Mesendoderm (in vitro differentiated cells): ENCODE measurements at regions not wholly inside any gene's neighbourhood (a gene's known extent, or its start where the extent isn't known, plus 50 kb on each side); places are given as distances from the start of the nearest gene placed in this dataset.

Experiments used
- DNase-seq: peaks from one replicate; pipeline ENCODE4 v3.0.0; 2013
- H2AK5ac ChIP-seq: 2 replicates; pipeline ENCODE4 v1.6.1; 2013; ENCODE audit warnings: low read length, inconsistent platforms
- H2BK120ac ChIP-seq: 2 replicates; pipeline ENCODE4 v1.6.1; 2013; ENCODE audit warnings: low read depth, mild to moderate bottlenecking, low read length, moderate library complexity, mixed read lengths
- H2BK15ac ChIP-seq: replicated peaks from 2 replicates; pipeline ENCODE4 v1.6.1; 2013; ENCODE audit warnings: low read depth, mild to moderate bottlenecking, moderate library complexity
- H2BK5ac ChIP-seq: 2 replicates; pipeline ENCODE4 v1.6.1; 2013; ENCODE audit warnings: low read length, inconsistent platforms
- H3K18ac ChIP-seq: 2 replicates; pipeline ENCODE4 v1.6.1; 2013; ENCODE audit warnings: mild to moderate bottlenecking, low read length, mixed read lengths
- H3K23ac ChIP-seq: one replicate; pipeline ENCODE4 v1.6.1; 2013; ENCODE audit warnings: low read length
- H3K27ac ChIP-seq: 2 replicates; pipeline ENCODE4 v1.5.1; 2013; ENCODE audit warnings: low read depth, mild to moderate bottlenecking, inconsistent platforms, low read length, moderate library complexity
- H3K27me3 ChIP-seq: 2 replicates; pipeline ENCODE4 v1.6.1; 2013; ENCODE audit warnings: low read length, control low read depth, mild to moderate bottlenecking, inconsistent platforms; ENCODE audit not compliant: insufficient read depth, poor library complexity
- H3K36me3 ChIP-seq: 2 replicates; pipeline ENCODE4 v1.6.1; 2013; ENCODE audit warnings: low read length, inconsistent platforms; ENCODE audit not compliant: control insufficient read depth, insufficient read depth
- H3K4ac ChIP-seq: one replicate; pipeline ENCODE4 v1.6.1; 2013; ENCODE audit warnings: low read depth, mild to moderate bottlenecking, low read length, moderate library complexity
- H3K4me1 ChIP-seq: 2 replicates; pipeline ENCODE4 v1.6.1; 2013; ENCODE audit warnings: low read depth, low read length, inconsistent platforms; ENCODE audit not compliant: control insufficient read depth
- H3K4me2 ChIP-seq: 2 replicates; pipeline ENCODE4 v1.6.1; 2013; ENCODE audit warnings: low read length
- H3K4me3 ChIP-seq: 2 replicates; pipeline ENCODE4 v1.5.1; 2013; ENCODE audit warnings: mild to moderate bottlenecking, low read length
- H3K56ac ChIP-seq: one replicate; pipeline ENCODE4 v1.6.1; 2013; ENCODE audit warnings: low read length
- H3K79me1 ChIP-seq: 2 replicates; pipeline ENCODE4 v1.6.1; 2013; ENCODE audit warnings: low read length, inconsistent platforms
- H3K79me2 ChIP-seq: 2 replicates; pipeline ENCODE4 v1.6.1; 2013; ENCODE audit warnings: mild to moderate bottlenecking, low read length; ENCODE audit not compliant: control insufficient read depth, insufficient read depth
- H3K9ac ChIP-seq: 2 replicates; pipeline ENCODE4 v1.6.1; 2013; ENCODE audit warnings: low read length, inconsistent platforms
- H4K5ac ChIP-seq: one replicate; pipeline ENCODE4 v1.6.1; 2013; ENCODE audit warnings: low read length
- H4K8ac ChIP-seq: one replicate; pipeline ENCODE4 v1.6.1; 2013; ENCODE audit warnings: low read depth, mild to moderate bottlenecking, control low read depth, low read length, moderate library complexity
- WGBS: extraction: QIAGEN DNeasy Blood & Tissue Kit; methylation state at CpG from one replicate; pipeline ENCODE4 v1.1.7; 2013; ENCODE audit warnings: low lambda C conversion rate, missing lambda C conversion rate; ENCODE audit not compliant: insufficient coverage; ENCODE audit errors: extremely low coverage; 5-methylcytosine and 5-hydroxymethylcytosine counted together

- H4K8ac ChIP-seq = no peak overlapping the region
- H3K56ac ChIP-seq = no peak overlapping the region
- H3K4ac ChIP-seq = no peak overlapping the region
- no peaks in the 10 kb centered on the region for H3K4me1 ChIP-seq
- no peak overlapping the region for H3K4me3 ChIP-seq
- H3K4me2 ChIP-seq = no peak overlapping the region
- no CpG with 5 or more reads among the region's 3 CpGs for WGBS
- no peak overlapping the region for H3K9ac ChIP-seq
- H2AK5ac ChIP-seq = no peak overlapping the region
- peak; percentile 12 for DNase-seq
- no peaks in the 10 kb centered on the region for H3K79me2 ChIP-seq
- H3K79me1 ChIP-seq = no peaks in the 10 kb centered on the region
- no peak overlapping the region for H3K18ac ChIP-seq
- H2BK120ac ChIP-seq = no peak overlapping the region
- no peak overlapping the region for H4K5ac ChIP-seq
- no peak overlapping the region for H3K23ac ChIP-seq
- H2BK5ac ChIP-seq = no peak overlapping the region
- no peaks in the 10 kb centered on the region for H3K36me3 ChIP-seq
- H2BK15ac ChIP-seq = no peak overlapping the region
- no peaks in the 10 kb centered on the region for H3K27me3 ChIP-seq
- H3K27ac ChIP-seq = no peak overlapping the region
Measured at GRCh38 chr18:30192216-30192615, 850.3 kb downstream of the DSC3 start.

- H4K5ac ChIP-seq = no peak overlapping the region
- no peaks in the 10 kb centered on the region for H3K79me2 ChIP-seq
- no peak overlapping the region for H2BK120ac ChIP-seq
- no peak overlapping the region for H2AK5ac ChIP-seq
- no peak overlapping the region for H3K9ac ChIP-seq
- H3K27me3 ChIP-seq = no peaks in the 10 kb centered on the region
- no peak overlapping the region for H3K18ac ChIP-seq
- no peak overlapping the region for H4K8ac ChIP-seq
- H3K4me2 ChIP-seq = no peak overlapping the region
- H3K23ac ChIP-seq = no peak overlapping the region
- no peak overlapping the region for H3K4ac ChIP-seq
- H3K56ac ChIP-seq = no peak overlapping the region
- H3K36me3 ChIP-seq = no peaks in the 10 kb centered on the region
- DNase-seq = no peak
- 100% methylated on average over 1 of the region's 2 CpGs for WGBS
- H3K4me3 ChIP-seq = no peak overlapping the region
- H3K4me1 ChIP-seq = no peaks in the 10 kb centered on the region
- H3K27ac ChIP-seq = no peak overlapping the region
- H3K79me1 ChIP-seq = no peaks in the 10 kb centered on the region
- no peak overlapping the region for H2BK15ac ChIP-seq
- H2BK5ac ChIP-seq = no peak overlapping the region
Measured at GRCh38 chr18:30186245-30186644, 856.3 kb downstream of the DSC3 start.

GRCh38 chr18:30177056-30177455 is 865.5 kb downstream of the DSC3 start:
- WGBS = no CpG with 5 or more reads among the region's 4 CpGs
- no peaks in the 10 kb centered on the region for H3K36me3 ChIP-seq
- no peaks in the 10 kb centered on the region for H3K79me2 ChIP-seq
- H3K56ac ChIP-seq = no peak overlapping the region
- DNase-seq = peak; percentile 6
- H2BK120ac ChIP-seq = no peak overlapping the region
- no peak overlapping the region for H3K23ac ChIP-seq
- no peak overlapping the region for H4K5ac ChIP-seq
- H3K27me3 ChIP-seq = no peaks in the 10 kb centered on the region
- H3K9ac ChIP-seq = no peak overlapping the region
- H2AK5ac ChIP-seq = no peak overlapping the region
- H4K8ac ChIP-seq = no peak overlapping the region
- no peak overlapping the region for H3K4ac ChIP-seq
- H2BK15ac ChIP-seq = no peak overlapping the region
- H3K18ac ChIP-seq = no peak overlapping the region
- no peak overlapping the region for H3K4me2 ChIP-seq
- no peak overlapping the region for H2BK5ac ChIP-seq
- H3K79me1 ChIP-seq = no peaks in the 10 kb centered on the region
- no peaks in the 10 kb centered on the region for H3K4me1 ChIP-seq
- H3K4me3 ChIP-seq = no peak overlapping the region
- H3K27ac ChIP-seq = no peak overlapping the region

GRCh38 chr18:30175621-30176225 is 866.8 kb downstream of the DSC3 start:
- Histone ChIP-seq H3K4me1 (no peaks in the 10 kb centered on the region), H3K4me2 (no peak overlapping the region), H3K56ac (no peak overlapping the region), H2AK5ac (no peak overlapping the region), H2BK120ac (no peak overlapping the region), H3K18ac (no peak overlapping the region), H3K9ac (no peak overlapping the region), H3K79me1 (no peaks in the 10 kb centered on the region), H3K27ac (no peak overlapping the region), H4K8ac (no peak overlapping the region), H3K4me3 (no peak overlapping the region), H3K4ac (no peak overlapping the region), H2BK5ac (no peak overlapping the region), H2BK15ac (no peak overlapping the region), H3K36me3 (no peaks in the 10 kb centered on the region), H4K5ac (no peak overlapping the region), H3K79me2 (no peaks in the 10 kb centered on the region), H3K23ac (no peak overlapping the region), H3K27me3 (no peaks in the 10 kb centered on the region)
- DNase-seq = no peak
- no CpG with 5 or more reads among the region's 19 CpGs for WGBS

- Histone ChIP-seq H4K8ac (no peak overlapping the region), H3K9ac (no peak overlapping the region), H4K5ac (no peak overlapping the region), H3K27me3 (no peaks in the 10 kb centered on the region), H3K56ac (no peak overlapping the region), H2AK5ac (no peak overlapping the region), H2BK15ac (no peak overlapping the region), H3K36me3 (no peaks in the 10 kb centered on the region), H3K27ac (no peak overlapping the region), H3K18ac (no peak overlapping the region), H3K4me2 (no peak overlapping the region), H3K79me2 (no peaks in the 10 kb centered on the region), H2BK5ac (no peak overlapping the region), H3K4me3 (no peak overlapping the region), H3K23ac (no peak overlapping the region), H3K4me1 (no peaks in the 10 kb centered on the region), H2BK120ac (no peak overlapping the region), H3K4ac (no peak overlapping the region), H3K79me1 (no peaks in the 10 kb centered on the region)
- DNase-seq = no peak
- WGBS = no CpG with 5 or more reads among the region's 52 CpGs
Measured at GRCh38 chr18:30175061-30175574, 867.4 kb downstream of the DSC3 start.

GRCh38 chr18:30163573-30163972 is 879.0 kb downstream of the DSC3 start:
- no CpG with 5 or more reads among the region's 2 CpGs for WGBS
- DNase-seq = no peak

More at GRCh38 chr18:30163573-30163972, 879.0 kb downstream of the DSC3 start:
- no peaks in the 10 kb centered on the region for H3K79me2 ChIP-seq
- H3K4me1 ChIP-seq = no peaks in the 10 kb centered on the region
- no peak overlapping the region for H3K4ac ChIP-seq
- no peak overlapping the region for H4K5ac ChIP-seq
- no peak overlapping the region for H3K4me2 ChIP-seq
- no peaks in the 10 kb centered on the region for H3K36me3 ChIP-seq
- no peak overlapping the region for H2BK120ac ChIP-seq
- H2AK5ac ChIP-seq = no peak overlapping the region
- H2BK15ac ChIP-seq = no peak overlapping the region
- H3K18ac ChIP-seq = no peak overlapping the region
- no peaks in the 10 kb centered on the region for H3K27me3 ChIP-seq
- no peak overlapping the region for H2BK5ac ChIP-seq
- H3K9ac ChIP-seq = no peak overlapping the region
- no peak overlapping the region for H3K4me3 ChIP-seq
- no peak overlapping the region for H3K27ac ChIP-seq
- no peak overlapping the region for H3K56ac ChIP-seq
- H3K79me1 ChIP-seq = no peaks in the 10 kb centered on the region
- H3K23ac ChIP-seq = no peak overlapping the region
- no peak overlapping the region for H4K8ac ChIP-seq
